HCT116 (cell line): ENCODE measurements at regions not wholly inside any gene's neighbourhood (a gene's known extent, or its start where the extent isn't known, plus 50 kb on each side); places are given as distances from the start of the nearest gene placed in this dataset.

Source experiments
- ATAC-seq: fragments of 200-7000 bp; cut with Tn5 transposase; 2 replicates; pipeline ENCODE4 v1.9.1; 2020; ENCODE audit warnings: mild to moderate bottlenecking, moderate library complexity
- BruUV-seq: library from RNA; stranded (reverse); fragments of 400-500 nt; replicated peaks from 2 replicates; lab custom pipeline; 2021; lab: Mats Ljungman, UMichigan
- CTCF ChIA-PET: fragments of 300-600 bp; sonication (Branson Sonifier 250); formaldehyde crosslinking; loops from one replicate; lab custom pipeline; 2021; ENCODE audit warnings: antibody characterized with exemption; lab: Charles Lee
- POLR2A ChIA-PET: fragments of 300-600, 350-600 bp; sonication (Branson Sonifier 250); formaldehyde crosslinking; loops from one replicate; lab custom pipeline; 2021; ENCODE audit warnings: antibody characterized with exemption; lab: Charles Lee
- RAD21 ChIA-PET, 2 experiments: fragments of 300-600 bp; sonication (Branson Sonifier 250); formaldehyde crosslinking; loops; one replicate each; lab custom pipeline; 2023; ENCODE audit warnings: low total read pairs in 2 of 2; ENCODE audit not compliant: uncharacterized antibody in 2 of 2, unreplicated experiment in 2 of 2, low non-redundant PET in 1 of 2; lab: Charles Lee
- DNase-seq: peaks from one replicate; pipeline ENCODE4 v3.0.0-alpha.2; 2010; ENCODE audit warnings: low read depth, low spot score
- H2AFZ ChIP-seq: fragments of 200-600 bp; shearing (Covaris generic), sonication (generic); 2 replicates; pipeline ENCODE4 v1.6.1; 2017; ENCODE audit warnings: low read depth, mixed run types, mixed read lengths, antibody characterized with exemption, low read length; ENCODE audit not compliant: poor library complexity, severe bottlenecking
- H3K27ac ChIP-seq: 2 replicates; pipeline ENCODE4 v1.5.1; 2012; ENCODE audit warnings: low read depth, low read length
- H3K27me3 ChIP-seq: fragments of 200-600 bp; sonication (generic); 2 replicates; pipeline ENCODE4 v1.6.1; 2016; ENCODE audit warnings: mixed run types, low read length, mixed read lengths; ENCODE audit not compliant: insufficient read depth
- H3K36me3 ChIP-seq, 2 experiments: fragments of 200-500 bp in 1 of 2; fragments of 200-600 bp in 1 of 2; sonication (Bioruptor generic) in 1 of 2; sonication (generic) in 1 of 2; 2 replicates each; pipeline versions ENCODE4 v1.5.1 to v1.6.1; 2014 to 2016; ENCODE audit warnings: low read length in 2 of 2, inconsistent platforms in 1 of 2, mixed read lengths in 1 of 2, mixed run types in 1 of 2; ENCODE audit not compliant: insufficient read depth in 2 of 2, control insufficient read depth in 1 of 2
- H3K4me1 ChIP-seq, 2 experiments: fragments of 200-600 bp in 1 of 2; sonication (generic) in 1 of 2; 2 replicates each; pipeline versions ENCODE4 v1.5.1 to v1.6.1; 2012 to 2017; ENCODE audit warnings: low read length in 2 of 2, inconsistent platforms in 1 of 2, mild to moderate bottlenecking in 1 of 2, mixed read lengths in 1 of 2, mixed run types in 1 of 2, moderate library complexity in 1 of 2; ENCODE audit not compliant: insufficient read depth in 2 of 2, control insufficient read depth in 1 of 2
- H3K4me2 ChIP-seq: fragments of 200-600 bp; sonication (generic); 2 replicates; pipeline ENCODE4 v1.6.1; 2017; ENCODE audit warnings: mixed run types, low read length, mixed read lengths
- H3K4me3 ChIP-seq, 2 experiments: fragments of 200-600 bp in 1 of 2; sonication (generic) in 1 of 2; replicated peaks in 1 of 2; 2 replicates each; pipeline ENCODE4 v1.5.1; 2011 to 2016; ENCODE audit warnings: low read length in 2 of 2, control low read depth in 1 of 2, low read depth in 1 of 2, mild to moderate bottlenecking in 1 of 2, mixed read lengths in 1 of 2, mixed run types in 1 of 2
- H3K79me2 ChIP-seq: fragments of 200-600 bp; sonication (generic); 2 replicates; pipeline ENCODE4 v1.6.1; 2017; ENCODE audit warnings: mild to moderate bottlenecking, mixed run types, low read length, moderate library complexity, mixed read lengths; ENCODE audit not compliant: insufficient read depth
- H3K9ac ChIP-seq: fragments of 200-600 bp; sonication (generic); 2 replicates; pipeline ENCODE4 v1.6.1; 2016; ENCODE audit warnings: low read length, mixed read lengths
- H3K9me2 ChIP-seq: fragments of 200-600 bp; sonication (generic), shearing (Covaris generic); 2 replicates; pipeline ENCODE4 v1.6.1; 2017; ENCODE audit warnings: mixed run types, mild to moderate bottlenecking, moderate library complexity; ENCODE audit not compliant: insufficient read depth
- H3K9me3 ChIP-seq, 2 experiments: fragments of 200-500 bp in 1 of 2; fragments of 200-600 bp in 1 of 2; sonication (Bioruptor generic) in 1 of 2; sonication (generic) in 1 of 2; 2 replicates each; pipeline ENCODE4 v1.6.1; 2014 to 2017; ENCODE audit warnings: low read length in 2 of 2, mixed read lengths in 2 of 2, inconsistent platforms in 1 of 2, low read depth in 1 of 2, mild to moderate bottlenecking in 1 of 2, mixed run types in 1 of 2, moderate library complexity in 1 of 2; ENCODE audit not compliant: control insufficient read depth in 1 of 2, insufficient read depth in 1 of 2
- H4K20me1 ChIP-seq: fragments of 200-600 bp; sonication (generic), shearing (Covaris generic); 2 replicates; pipeline ENCODE4 v1.6.1; 2017; ENCODE audit warnings: mixed run types, mild to moderate bottlenecking, moderate library complexity; ENCODE audit not compliant: insufficient read depth
- CBX3 ChIP-seq: IDR thresholded peaks from 2 replicates; pipeline ENCODE4 v1.6.1; 2012; ENCODE audit warnings: low read depth
- CEBPB ChIP-seq: IDR thresholded peaks from 2 replicates; pipeline ENCODE4 v1.6.1; 2012; ENCODE audit warnings: low read depth
- CTCF ChIP-seq, 3 experiments: fragments of 200-600 bp in 1 of 3; sonication (generic) in 1 of 3; IDR thresholded peaks in 2 of 3; conservative IDR thresholded peaks in 1 of 3; 2 replicates each; pipeline ENCODE4 v1.5.1; 2012 to 2017; ENCODE audit warnings: low read depth in 2 of 3, low read length in 2 of 3, antibody characterized with exemption in 1 of 3, borderline replicate concordance in 1 of 3, control low read depth in 1 of 3, mild to moderate bottlenecking in 1 of 3, mixed read lengths in 1 of 3, mixed run types in 1 of 3, moderate library complexity in 1 of 3; ENCODE audit not compliant: insufficient read depth in 1 of 3
- ELF1 ChIP-seq: IDR thresholded peaks from 2 replicates; pipeline ENCODE4 v1.6.1; 2012; ENCODE audit warnings: low read depth, borderline replicate concordance
- EZH2phosphoT487 ChIP-seq: fragments of 200-600 bp; IDR thresholded peaks from 2 replicates; pipeline ENCODE4 v1.6.1; 2018; ENCODE audit warnings: antibody characterized with exemption, borderline replicate concordance
- JUND ChIP-seq: IDR thresholded peaks from 2 replicates; pipeline ENCODE4 v1.6.1; 2012
- MAX ChIP-seq: IDR thresholded peaks from 2 replicates; pipeline ENCODE4 v1.6.1; 2012
- POLR2AphosphoS5 ChIP-seq: IDR thresholded peaks from 2 replicates; pipeline ENCODE4 v1.6.1; 2011; ENCODE audit warnings: mild to moderate bottlenecking, low read depth, low read length, moderate library complexity
- SP1 ChIP-seq: IDR thresholded peaks from 2 replicates; pipeline ENCODE4 v1.6.1; 2012; ENCODE audit warnings: low read depth
- SRF ChIP-seq: IDR thresholded peaks from 2 replicates; pipeline ENCODE4 v1.6.1; 2012; ENCODE audit warnings: low read depth
- YY1 ChIP-seq: IDR thresholded peaks from 2 replicates; pipeline ENCODE4 v1.6.1; 2011; ENCODE audit warnings: low read length, low read depth, moderate library complexity, mild to moderate bottlenecking; ENCODE audit not compliant: insufficient replicate concordance; ENCODE audit errors: extremely low read depth
- ZBTB33 ChIP-seq: IDR thresholded peaks from 2 replicates; pipeline ENCODE4 v1.6.1; 2011; ENCODE audit warnings: mild to moderate bottlenecking, low read length, moderate library complexity; ENCODE audit not compliant: insufficient replicate concordance; ENCODE audit errors: extremely low read depth
- ZFX ChIP-seq: fragments of 450-650 bp; IDR thresholded peaks from 2 replicates; pipeline ENCODE4 v1.6.1; 2017
- intact Hi-C: fragments of 100-400 bp; cut with micrococcal nuclease; formaldehyde crosslinking; loops from 2 replicates; pipeline ENCODE4 v1.10.0; 2022

GRCh38 chr6:45800911-45801310 lies 214.7 kb downstream of the CLIC5 start:
- RAD21 ChIA-PET, result no interaction called here
- intact Hi-C loops, result no loop called here
- no TSS peak for BruUV-seq
- ATAC-seq (no peak), DNase-seq (no peak)
- no peaks in the 10 kb centered on the region for H4K20me1 ChIP-seq
- H3K36me3 ChIP-seq, result no peaks in the 10 kb centered on the region
- no peak overlapping the region for H3K4me2 ChIP-seq
- no peak overlapping the region for H3K4me3 ChIP-seq
- H3K9ac ChIP-seq, result no peak overlapping the region
- no peak overlapping the region for H3K27ac ChIP-seq
- CTCF ChIA-PET, result no interaction called here
- no peaks in the 10 kb centered on the region for H3K9me3 ChIP-seq
- H2AFZ ChIP-seq, result no peak overlapping the region
- no peaks in the 10 kb centered on the region for H3K9me2 ChIP-seq
- POLR2A ChIA-PET, result no interaction called here
- no peaks in the 10 kb centered on the region for H3K4me1 ChIP-seq
- no peaks in the 10 kb centered on the region for H3K79me2 ChIP-seq
- no peaks in the 10 kb centered on the region for H3K27me3 ChIP-seq
- no peak for TF ChIP-seq ELF1
- no peak for TF ChIP-seq SRF
- no peak for TF ChIP-seq YY1
- no peak for TF ChIP-seq CBX3
- no peak for TF ChIP-seq ZFX
- TF ChIP-seq SP1, result no peak
- TF ChIP-seq JUND, result no peak
- no peak for TF ChIP-seq MAX
- TF ChIP-seq ZBTB33, result no peak
- TF ChIP-seq CTCF (IDR thresholded peaks at IDR 0.05 in 2 of 3, conservative IDR thresholded peaks at IDR 0.05 in 1 of 3; ENCODE audit: borderline replicate concordance in 1 of 3, insufficient read depth in 1 of 3, low read depth in 2 of 3, low read length in 2 of 3), result no peak
- no peak for TF ChIP-seq EZH2phosphoT487
- TF ChIP-seq CEBPB, result no peak
- no peak for TF ChIP-seq POLR2AphosphoS5
